DMS53 treated with DMSO at 0.1 percent for 48 hours (cell line): ENCODE measurements at regions not wholly inside any gene's neighbourhood (a gene's known extent, or its start where the extent isn't known, plus 50 kb on each side); places are given as distances from the start of the nearest gene placed in this dataset.
"Not testable (repeated sequence)": the region's sequence is repeated elsewhere in the genome, so short reads cannot be mapped to it uniquely, and the experiment has no call there.

Experiments
- DNase-seq: peaks from one replicate; lab custom pipeline; 2025; ENCODE audit not compliant: unreplicated experiment; lab: John Stamatoyannopoulos, UW

DNA sequence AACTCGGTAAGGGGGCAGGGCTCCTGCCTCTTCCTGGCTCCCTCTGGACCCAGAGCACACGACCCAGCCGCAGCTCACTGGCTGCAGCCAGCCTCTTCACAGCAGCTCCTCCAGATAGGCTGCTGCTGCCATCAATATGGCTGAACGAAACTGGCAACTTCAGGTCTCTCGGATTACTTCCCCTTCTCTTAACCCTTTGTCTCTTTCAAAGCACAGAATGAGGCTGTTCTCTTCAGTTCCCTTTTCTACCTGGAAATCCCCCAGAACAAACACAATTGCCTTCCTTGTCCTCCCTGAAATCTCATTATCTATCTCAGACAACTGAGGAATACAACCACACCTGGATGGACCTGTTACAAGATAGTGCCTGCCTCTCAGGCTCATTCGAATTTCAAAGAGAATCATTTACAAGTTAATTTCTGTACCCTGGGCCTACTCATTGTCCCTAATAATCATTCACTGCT, 193.4 kb upstream of the MBL2 start:
- DNase-seq, result no peak

DNA sequence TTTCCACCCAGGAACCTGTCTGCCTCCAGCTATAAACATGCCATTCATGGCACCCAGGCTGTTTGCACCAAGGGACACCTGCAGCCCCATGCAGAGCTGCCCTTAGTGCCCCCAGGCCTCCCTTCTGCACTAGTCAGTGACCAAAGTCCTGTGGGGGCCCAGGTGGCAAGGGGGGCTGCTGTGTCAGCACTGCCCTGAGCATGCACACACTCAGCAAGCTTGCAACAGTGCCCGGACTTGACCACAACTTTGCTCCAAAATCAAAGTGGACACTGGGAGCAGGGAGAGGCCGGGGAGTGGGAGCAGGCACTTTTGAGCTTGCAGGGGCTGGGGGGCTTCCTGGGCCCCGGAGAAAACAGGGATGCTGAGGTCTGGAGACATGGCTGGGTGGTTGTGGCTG, 192.9 kb upstream of the MBL2 start:
- no peak for DNase-seq

DNA sequence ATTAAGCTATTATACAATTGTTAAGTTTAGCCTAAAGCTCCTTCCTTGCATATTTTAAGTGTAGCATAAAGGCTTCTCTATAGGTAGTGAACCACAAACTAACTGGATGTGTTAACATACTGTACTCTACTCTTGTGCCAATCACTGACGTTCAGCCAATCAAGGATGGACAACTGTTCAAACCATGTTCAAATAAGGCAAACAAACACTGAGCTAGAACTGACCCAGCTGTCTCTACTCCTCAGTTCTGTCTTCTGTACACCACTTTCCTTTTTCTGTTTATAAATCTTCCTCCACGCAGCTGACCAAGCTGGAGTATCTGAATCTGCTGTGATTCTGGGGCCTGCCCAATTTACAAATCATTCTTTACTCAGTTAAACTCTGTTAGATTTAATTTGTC, 188.7 kb upstream of the MBL2 start:
- peak; percentile 58 for DNase-seq

DNA sequence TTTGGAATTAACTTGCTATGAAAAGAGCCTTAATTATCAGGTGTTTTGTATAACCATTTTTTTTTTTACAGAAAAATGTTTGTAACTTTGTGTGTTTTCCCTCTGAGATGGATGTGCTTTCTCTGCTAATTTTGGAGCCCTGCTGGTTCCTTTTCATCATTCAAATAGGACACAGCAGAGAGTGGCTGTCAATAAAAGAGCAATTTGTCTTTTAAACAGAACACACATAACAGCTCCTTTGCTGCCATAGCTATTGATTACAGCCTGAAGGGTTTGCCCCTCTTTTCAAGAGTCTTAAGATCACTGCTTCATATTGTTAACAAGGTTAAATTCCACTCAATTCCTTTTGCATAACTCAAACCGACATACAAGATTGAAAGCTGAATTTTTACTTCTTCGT, 187.2 kb upstream of the MBL2 start:
- DNase-seq, result no peak

DNA sequence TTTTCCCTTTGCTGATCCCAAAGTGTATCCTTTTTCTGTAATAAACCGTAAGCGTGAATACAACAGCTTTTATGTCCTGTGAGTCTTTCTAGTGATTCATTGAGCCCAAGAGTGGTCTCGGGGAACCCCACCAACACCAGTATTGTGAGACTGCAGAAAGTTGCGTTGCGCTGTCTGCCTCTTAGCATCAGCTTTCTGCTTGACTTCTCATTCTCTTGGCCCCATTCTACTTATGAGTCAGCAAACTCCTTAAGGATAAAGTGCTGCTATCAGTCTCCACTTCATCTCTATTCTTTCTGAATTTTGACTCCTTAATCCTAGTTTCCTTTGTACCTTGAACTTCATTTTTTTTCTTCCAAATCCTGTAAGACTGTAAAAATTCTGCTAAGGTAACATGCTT, 184.3 kb upstream of the MBL2 start:
- no peak for DNase-seq

- no peak for DNase-seq
Measured at GRCh38 chr10:52956461-52956860, 183.9 kb upstream of the MBL2 start.

DNA sequence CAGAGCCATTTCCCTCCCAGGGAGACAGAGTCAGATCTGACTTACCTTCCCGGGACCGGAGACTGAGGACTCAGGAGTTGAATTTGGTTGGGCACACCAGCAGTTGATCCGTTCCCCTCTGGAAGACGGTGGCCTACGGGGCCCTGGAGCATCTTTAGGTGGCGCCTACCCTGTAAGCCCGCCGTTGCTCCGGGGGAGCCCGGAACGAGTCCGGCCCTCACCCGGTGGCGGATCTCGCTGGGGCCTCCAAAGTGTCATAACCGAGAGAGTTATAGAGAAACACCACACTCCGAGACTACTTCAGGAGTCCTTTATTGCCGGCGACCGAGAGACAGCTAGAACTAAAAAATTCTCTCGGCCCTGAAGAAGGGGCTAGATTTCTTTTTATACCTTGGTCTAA, 182.8 kb upstream of the MBL2 start:
- no peak for DNase-seq

DNA sequence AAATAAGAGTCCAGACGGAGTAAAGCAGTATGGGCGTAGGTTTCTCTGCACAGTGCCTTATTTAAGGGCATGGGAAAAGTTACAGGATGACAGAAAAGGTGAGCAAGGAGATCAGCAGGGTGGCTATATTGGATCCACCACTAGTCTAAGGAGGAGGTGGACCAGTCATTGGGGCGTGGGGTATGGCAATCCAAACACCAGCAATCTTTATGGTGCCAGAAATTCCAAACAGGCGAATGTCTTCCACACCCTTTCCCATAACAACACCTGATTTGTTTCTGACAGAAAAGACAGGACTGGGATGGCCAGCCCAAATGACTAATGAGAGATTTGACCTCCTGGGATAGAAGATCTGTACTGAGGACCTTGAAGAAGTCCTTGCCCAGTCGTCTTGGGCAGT, 181.8 kb upstream of the MBL2 start:
- no peak for DNase-seq

GRCh38 chr10:52952391-52953055, 179.9 kb upstream of the MBL2 start:
- DNase-seq, result no peak

DNA sequence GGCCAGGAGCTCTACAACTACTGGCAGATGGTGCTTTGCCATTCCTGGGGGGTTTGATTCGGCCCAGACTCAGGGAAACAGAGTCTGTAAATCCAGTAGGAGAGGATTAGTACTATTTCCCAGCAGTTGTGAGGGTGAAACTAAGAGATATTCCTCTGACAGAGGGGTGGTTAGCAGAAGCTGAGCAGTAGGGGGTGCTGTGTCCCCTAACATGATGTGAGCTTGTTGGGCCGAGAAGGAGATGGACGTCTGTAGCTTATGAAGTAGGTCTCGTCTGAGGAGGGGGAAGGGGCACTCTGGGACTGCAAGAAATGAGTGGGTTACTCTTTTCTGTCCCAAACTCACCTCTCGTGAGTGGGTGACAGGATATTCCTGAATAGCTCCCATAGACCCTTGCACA, 179.2 kb upstream of the MBL2 start:
- DNase-seq, result peak; percentile 59

DNA sequence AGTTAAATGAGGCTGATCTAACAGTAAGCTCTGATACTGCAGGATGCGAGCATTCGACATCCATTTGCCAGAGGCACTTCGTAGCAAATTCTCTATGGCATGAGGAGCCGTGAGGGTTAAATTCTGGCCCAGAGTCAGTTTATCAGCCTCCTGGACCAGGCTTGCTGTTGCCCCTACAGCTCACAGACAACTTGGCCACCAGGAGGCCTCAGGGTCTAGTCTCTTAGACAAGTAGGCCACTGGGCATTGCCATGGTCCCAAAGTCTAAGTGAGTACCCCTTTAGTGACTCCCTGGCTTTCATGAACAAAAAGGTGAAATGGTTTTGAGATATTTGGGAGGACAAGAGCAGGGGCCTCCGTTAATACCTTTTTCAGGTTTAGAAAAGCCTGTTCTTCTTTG, 178.0 kb upstream of the MBL2 start:
- DNase-seq, result no peak

- DNase-seq, result peak; percentile 52
Measured at GRCh38 chr10:52949899-52950298, 177.3 kb upstream of the MBL2 start.

- DNase-seq, result no peak
Measured at GRCh38 chr10:52946486-52946885, 173.9 kb upstream of the MBL2 start.

DNA sequence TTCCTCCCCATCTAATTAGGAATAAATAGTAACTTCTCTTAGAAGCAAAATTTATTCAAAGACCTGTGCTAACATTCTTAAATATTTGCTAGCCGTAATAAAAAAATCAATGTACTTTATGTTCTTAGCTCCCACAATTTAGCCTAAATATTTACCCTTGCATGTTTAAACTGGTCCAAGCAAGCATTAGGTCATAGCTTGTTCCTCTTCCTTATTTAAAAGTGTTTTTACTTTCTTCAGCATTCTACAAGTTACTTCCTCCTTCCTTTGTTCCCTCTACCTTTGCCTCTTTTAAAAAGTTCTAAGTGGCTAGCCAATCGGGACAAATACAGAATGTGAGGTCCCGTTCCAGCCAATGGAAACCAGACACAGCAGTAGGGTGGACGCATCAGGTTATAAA, 172.9 kb upstream of the MBL2 start:
- not testable (repeated sequence) for DNase-seq

- DNase-seq, result no peak
Measured at GRCh38 chr10:52940921-52941320, 168.3 kb upstream of the MBL2 start.

DNA sequence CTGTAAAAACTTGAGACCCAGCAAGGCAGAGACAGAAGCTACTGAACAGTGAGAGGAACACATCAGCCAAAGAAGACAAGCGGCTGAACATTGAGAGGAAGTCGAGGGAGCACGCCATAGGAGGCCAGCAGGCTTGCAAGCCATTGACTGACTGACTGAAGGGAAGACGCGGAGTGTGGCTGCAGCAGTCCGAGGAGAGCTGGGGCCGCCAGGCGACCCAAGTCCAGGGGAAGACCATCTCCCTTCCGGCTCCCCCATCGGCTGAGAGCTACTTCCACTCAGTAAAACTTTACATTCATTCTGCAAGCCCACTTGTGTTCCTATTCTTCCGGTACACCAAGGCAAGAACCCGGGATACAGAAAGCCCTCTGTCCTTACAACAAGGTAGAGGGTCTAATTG, 167.3 kb upstream of the MBL2 start:
- no peak for DNase-seq

GRCh38 chr10:52933748-52934147, 161.2 kb upstream of the MBL2 start:
- no peak for DNase-seq

DNA sequence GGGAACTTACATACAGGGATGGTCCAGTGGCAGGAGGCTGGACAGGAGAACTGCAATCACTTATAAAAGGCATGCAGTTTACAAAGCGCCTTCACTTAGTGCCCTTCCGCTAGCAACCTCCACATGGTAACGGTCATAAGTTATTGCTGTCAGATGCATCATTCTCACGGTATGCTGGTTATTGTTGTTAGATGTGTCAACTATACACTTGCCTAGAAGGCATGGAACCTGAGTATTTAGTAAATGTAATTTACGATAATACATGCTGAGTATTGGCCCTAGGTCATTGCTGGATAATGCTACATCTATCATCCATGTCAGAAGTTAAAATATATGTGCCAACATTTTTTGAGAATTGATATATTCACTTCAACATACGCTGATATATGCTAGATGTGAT, 155.1 kb upstream of the MBL2 start:
- DNase-seq, result no peak

- no peak for DNase-seq
Measured at GRCh38 chr10:52923520-52923919, 150.9 kb upstream of the MBL2 start.

- DNase-seq, result no peak
Measured at GRCh38 chr10:52918714-52919305, 146.2 kb upstream of the MBL2 start.

DNA sequence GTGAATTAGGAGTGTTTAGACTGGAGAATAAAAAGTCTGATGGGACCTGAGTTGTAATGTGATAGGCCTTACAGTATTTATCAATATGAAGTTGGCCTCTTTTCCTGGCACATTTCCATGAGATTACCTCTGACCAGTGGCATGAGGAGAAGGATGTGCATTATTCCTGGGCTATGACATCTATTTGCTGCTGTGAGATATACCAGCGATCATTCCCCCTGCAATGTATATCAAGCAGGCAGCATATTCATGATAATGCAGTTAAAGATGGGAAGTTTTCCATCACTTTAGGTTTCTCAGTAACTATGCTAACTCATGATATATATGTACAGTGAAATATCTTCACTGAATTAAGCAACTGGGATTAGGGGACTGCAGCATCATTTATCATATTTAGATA, 142.8 kb upstream of the MBL2 start:
- DNase-seq, result no peak

GRCh38 chr10:52911163-52911562, 138.6 kb upstream of the MBL2 start:
- no peak for DNase-seq

GRCh38 chr10:52908478-52908877, 135.9 kb upstream of the MBL2 start:
- DNase-seq, result no peak
